Calu3 (cell line): ENCODE measurements at regions not wholly inside any gene's neighbourhood (a gene's known extent, or its start where the extent isn't known, plus 50 kb on each side); places are given as distances from the start of the nearest gene placed in this dataset.

Experiments used
- BruUV-seq: library from RNA; stranded (reverse); fragments of 400-500 nt; replicated peaks from 2 replicates; lab custom pipeline; 2021; lab: Mats Ljungman, UMichigan
- CTCF ChIA-PET: fragments of 300-600 bp; sonication (Branson Sonifier 250); formaldehyde crosslinking; loops from one replicate; lab custom pipeline; 2022; ENCODE audit warnings: antibody characterized with exemption; lab: Charles Lee
- DNase-seq: peaks from one replicate; pipeline ENCODE4 v3.0.0; 2022
- H3K27ac Mint-ChIP-seq: one replicate; pipeline ENCODE4 v1.8.0; 2022; ENCODE audit warnings: mixed read lengths; ENCODE audit not compliant: unreplicated experiment
- H3K27me3 Mint-ChIP-seq: one replicate; pipeline ENCODE4 v1.8.0; 2022; ENCODE audit warnings: mixed read lengths; ENCODE audit not compliant: unreplicated experiment
- H3K36me3 Mint-ChIP-seq: one replicate; pipeline ENCODE4 v1.8.0; 2022; ENCODE audit warnings: mild to moderate bottlenecking, moderate library complexity, mixed read lengths; ENCODE audit not compliant: insufficient read depth, unreplicated experiment
- H3K4me1 Mint-ChIP-seq: one replicate; pipeline ENCODE4 v1.8.0; 2022; ENCODE audit warnings: mild to moderate bottlenecking, low read depth, mixed read lengths; ENCODE audit not compliant: unreplicated experiment
- H3K4me3 Mint-ChIP-seq: one replicate; pipeline ENCODE4 v1.8.0; 2022; ENCODE audit warnings: mild to moderate bottlenecking, low read depth, moderate library complexity, mixed read lengths; ENCODE audit not compliant: unreplicated experiment
- H3K9me3 Mint-ChIP-seq: one replicate; pipeline ENCODE4 v1.8.0; 2022; ENCODE audit warnings: low read depth, mixed read lengths; ENCODE audit not compliant: unreplicated experiment
- CTCF ChIP-seq: fragments of 200-600 bp; IDR thresholded peaks from one replicate; pipeline ENCODE4 v1.8.0; 2022; ENCODE audit warnings: antibody characterized with exemption; ENCODE audit not compliant: unreplicated experiment
- intact Hi-C: fragments of 100-400 bp; cut with micrococcal nuclease; formaldehyde crosslinking; loops from one replicate; pipeline ENCODE4 v1.10.0; 2022; ENCODE audit not compliant: unreplicated experiment

GRCh38 chr10:129335396-129335795, 131.6 kb upstream of the MGMT start:
- Mint-ChIP-seq H3K27me3 (no peaks in the 10 kb centered on the region), H3K9me3 (peaks cover 13% of the 10 kb centered on the region), H3K4me1 (no peaks in the 10 kb centered on the region), H3K27ac (no peak overlapping the region), H3K4me3 (no peak overlapping the region), H3K36me3 (no peaks in the 10 kb centered on the region)
- DNase-seq = no peak
- BruUV-seq = no TSS peak
- intact Hi-C loops = no loop called here
- TF ChIP-seq CTCF = no peak
- CTCF ChIA-PET = no interaction called here

GRCh38 chr10:129335942-129336341, 131.1 kb upstream of the MGMT start:
- no peak for DNase-seq
- peaks cover 12% of the 10 kb centered on the region for H3K9me3 Mint-ChIP-seq
- no peaks in the 10 kb centered on the region for H3K36me3 Mint-ChIP-seq
- intact Hi-C loops = no loop called here
- H3K4me3 Mint-ChIP-seq = no peak overlapping the region
- BruUV-seq = no TSS peak
- no peaks in the 10 kb centered on the region for H3K27me3 Mint-ChIP-seq
- H3K4me1 Mint-ChIP-seq = no peaks in the 10 kb centered on the region
- CTCF ChIA-PET = no interaction called here
- no peak overlapping the region for H3K27ac Mint-ChIP-seq
- TF ChIP-seq CTCF = no peak

- no peak overlapping the region for H3K27ac Mint-ChIP-seq
- H3K4me1 Mint-ChIP-seq = no peaks in the 10 kb centered on the region
- no peaks in the 10 kb centered on the region for H3K36me3 Mint-ChIP-seq
- peaks cover 7% of the 10 kb centered on the region for H3K9me3 Mint-ChIP-seq
- no peak for DNase-seq
- TF ChIP-seq CTCF = no peak
- BruUV-seq = no TSS peak
- CTCF ChIA-PET = no interaction called here
- intact Hi-C loops = no loop called here
- H3K4me3 Mint-ChIP-seq = no peak overlapping the region
- no peaks in the 10 kb centered on the region for H3K27me3 Mint-ChIP-seq
These were observed 127.8 kb upstream of the MGMT start for GRCh38 chr10:129339191-129339590.

GRCh38 chr10:129339841-129340240, 127.2 kb upstream of the MGMT start:
- no peak overlapping the region for H3K4me3 Mint-ChIP-seq
- BruUV-seq = no TSS peak
- CTCF ChIA-PET = no interaction called here
- TF ChIP-seq CTCF = no peak
- no peaks in the 10 kb centered on the region for H3K4me1 Mint-ChIP-seq
- no peak for DNase-seq
- peaks cover 5% of the 10 kb centered on the region for H3K9me3 Mint-ChIP-seq
- no peaks in the 10 kb centered on the region for H3K27me3 Mint-ChIP-seq
- intact Hi-C loops = no loop called here
- H3K27ac Mint-ChIP-seq = no peak overlapping the region
- H3K36me3 Mint-ChIP-seq = no peaks in the 10 kb centered on the region
